HG02678 (cell line): ENCODE measurements at regions not wholly inside any gene's neighbourhood (a gene's known extent, or its start where the extent isn't known, plus 50 kb on each side); places are given as distances from the start of the nearest gene placed in this dataset.

ENCODE experiments used
- ATAC-seq: cut with Tn5 transposase; IDR thresholded peaks from one replicate; pipeline ENCODE4 v1.9.1; 2021; ENCODE audit warnings: mild to moderate bottlenecking, moderate library complexity; ENCODE audit not compliant: unreplicated experiment

DNA sequence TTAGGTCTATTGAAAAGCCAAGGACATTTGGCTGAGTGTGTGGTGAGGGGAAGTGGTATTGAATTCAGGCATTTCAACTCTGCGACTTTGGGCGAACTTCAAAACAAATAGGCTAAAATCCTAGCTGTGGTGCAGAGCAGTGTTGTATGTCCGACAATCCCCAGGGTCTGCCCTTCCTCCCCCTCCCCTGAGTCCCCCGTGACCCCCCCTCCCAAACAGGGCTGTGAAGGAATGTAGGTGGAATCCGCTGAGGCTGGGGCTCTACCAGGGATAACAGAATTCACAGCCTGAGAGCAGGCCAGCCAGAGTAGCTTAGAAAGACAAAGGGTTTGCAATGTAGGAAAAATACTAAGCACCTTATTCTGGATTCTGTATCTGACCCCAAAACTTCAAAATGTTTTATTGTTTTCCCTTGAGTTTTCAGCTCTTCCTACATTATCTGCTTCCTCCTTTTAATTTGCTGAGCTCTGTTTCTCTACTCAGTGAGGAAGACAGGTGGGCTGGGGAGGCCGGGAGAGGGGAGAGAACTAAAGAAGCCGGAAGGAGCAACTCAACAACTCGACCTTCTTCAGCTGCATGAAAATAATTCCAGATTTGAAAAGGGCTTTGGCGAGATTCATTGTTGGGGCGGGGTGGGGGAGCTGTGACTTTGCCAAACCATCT, 315.2 kb downstream of the BLID start:
- ATAC-seq = no peak

DNA sequence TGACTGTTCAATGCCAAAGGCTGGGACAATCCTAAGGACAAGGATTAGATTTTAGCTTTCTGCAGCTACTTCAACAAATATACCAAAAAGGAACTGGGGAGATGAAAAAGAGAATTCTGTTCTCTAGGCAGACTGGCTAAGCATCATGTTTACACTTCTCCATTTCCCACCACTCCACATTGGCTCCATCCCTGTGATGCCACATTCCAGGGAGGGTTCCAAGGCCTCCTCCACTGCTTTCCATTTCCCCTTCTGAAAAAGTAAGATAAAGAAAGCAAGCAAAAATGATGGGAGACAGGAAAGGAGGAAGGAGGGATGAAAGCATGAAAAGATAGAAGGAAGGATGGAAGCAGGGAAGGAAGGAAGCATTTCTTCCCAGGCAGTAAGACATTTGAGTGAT, 315.8 kb downstream of the BLID start:
- ATAC-seq = no peak

DNA sequence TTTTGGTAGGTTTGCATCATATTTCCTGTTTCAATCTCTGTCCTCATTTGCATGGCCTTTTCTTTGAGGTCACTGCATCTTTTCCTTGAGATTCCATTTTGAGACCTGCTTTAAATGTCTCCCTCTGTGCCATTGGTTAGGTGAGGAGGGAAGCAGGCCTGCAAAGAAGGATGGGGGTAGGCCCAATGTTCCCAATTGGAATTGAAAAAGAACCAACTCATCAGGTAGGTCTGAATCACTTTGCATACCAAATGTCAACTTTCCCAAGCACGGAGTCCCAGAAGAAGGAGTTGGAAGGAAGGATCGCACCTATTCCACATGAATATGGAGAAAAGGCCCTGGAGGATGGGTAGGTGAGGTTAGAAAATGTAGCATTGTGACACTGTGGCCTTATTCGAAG, 318.5 kb downstream of the BLID start:
- ATAC-seq = no peak

DNA sequence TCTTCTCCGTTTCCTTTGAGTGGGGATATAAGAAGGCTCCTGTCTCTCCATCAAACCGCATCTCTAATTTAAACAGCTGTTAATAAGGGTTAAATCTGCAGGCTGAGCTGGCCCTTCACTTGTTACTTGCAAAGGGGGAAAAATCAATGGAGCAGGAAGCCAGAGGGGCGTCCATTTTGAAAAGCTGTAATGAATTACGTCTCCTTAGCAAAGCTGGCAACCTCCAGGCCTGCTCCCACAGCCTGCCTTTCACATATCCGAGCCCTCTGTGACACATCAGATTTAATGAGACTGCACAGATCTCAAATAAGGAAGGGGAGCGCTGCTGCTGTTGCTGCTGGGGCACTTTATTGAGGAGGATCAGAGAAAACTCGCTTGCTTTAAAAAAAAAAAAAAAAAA, 320.8 kb downstream of the BLID start:
- ATAC-seq = no peak

DNA sequence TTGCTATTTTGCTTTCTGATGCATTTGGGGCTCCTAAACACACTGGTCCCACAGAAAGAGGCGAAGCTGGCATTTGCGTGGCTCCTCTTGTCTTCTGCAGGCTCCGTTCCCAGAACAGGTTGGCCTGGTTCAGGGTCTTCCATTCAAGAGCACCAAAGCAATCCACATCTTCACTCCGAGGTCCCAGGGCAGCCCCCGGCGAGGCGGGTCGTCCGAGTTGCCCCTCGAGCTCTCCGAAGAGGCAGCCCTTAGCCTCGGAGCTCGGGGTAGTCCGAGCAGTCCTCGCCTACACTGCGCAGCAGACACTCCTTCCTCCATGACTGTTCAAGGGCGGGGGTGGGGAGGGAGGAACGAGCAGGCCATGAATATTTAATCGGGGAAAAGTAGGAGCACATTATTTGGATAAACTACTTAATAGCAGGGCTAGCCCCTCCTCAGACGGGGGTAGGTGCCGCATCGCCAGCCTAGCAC, 321.3 kb downstream of the BLID start:
- no peak for ATAC-seq

DNA sequence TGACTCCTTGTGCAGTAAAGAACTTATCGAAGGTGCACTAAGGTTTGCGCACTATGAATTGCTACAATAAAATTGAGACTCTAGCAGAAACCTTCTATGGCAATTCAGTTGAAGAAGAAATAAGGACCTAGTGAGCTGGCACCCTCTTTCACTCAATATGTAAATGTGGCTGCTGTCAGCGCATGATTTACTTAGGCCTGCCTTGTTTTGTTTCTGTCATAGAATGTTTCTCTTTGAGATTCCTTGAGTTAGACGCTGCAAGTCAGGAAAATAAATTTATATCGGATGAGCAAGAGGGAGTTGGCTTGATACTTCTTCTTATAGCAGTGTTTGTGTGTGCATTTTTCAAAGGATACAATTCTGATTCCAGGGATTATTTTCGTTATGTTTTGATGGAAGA, 322.1 kb downstream of the BLID start:
- no peak for ATAC-seq

DNA sequence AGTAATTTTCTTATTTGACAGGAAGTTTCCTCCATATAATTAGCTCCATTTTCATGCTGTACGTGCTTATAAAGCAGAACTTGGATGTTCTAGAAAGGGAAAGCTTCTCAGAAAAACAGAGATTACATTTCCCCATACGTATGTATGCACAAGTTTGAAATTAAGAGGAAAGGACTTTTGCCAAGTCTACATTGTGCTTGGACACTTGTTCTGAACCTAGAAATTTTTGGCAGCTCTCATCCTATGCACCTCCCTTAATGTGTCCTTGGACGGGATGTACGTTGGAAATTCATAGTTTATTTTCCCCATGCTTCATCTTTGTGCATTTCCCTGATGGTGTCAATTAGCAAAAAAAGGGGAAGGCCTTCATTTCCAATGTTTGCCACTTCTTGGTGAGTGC, 322.7 kb downstream of the BLID start:
- ATAC-seq = no peak

DNA sequence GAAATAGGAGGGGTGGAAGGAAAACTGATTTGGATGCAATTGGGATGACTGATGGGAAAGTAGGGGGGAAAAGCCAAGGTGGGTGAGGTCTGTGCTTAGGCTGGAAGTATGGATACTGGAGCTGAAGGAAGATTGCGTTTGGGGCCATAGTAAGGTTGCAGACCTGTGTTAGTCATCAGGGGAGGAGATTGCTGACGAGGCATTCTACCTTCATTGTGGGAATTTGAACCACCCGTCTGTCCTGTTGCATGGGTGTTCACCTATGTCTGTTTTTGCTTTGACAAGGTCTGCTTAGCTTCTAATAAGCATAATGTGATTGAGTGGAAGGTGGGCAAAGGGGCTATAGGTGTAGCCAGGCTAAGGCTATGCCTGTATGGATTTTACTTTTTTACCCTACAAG, 323.8 kb downstream of the BLID start:
- no peak for ATAC-seq

DNA sequence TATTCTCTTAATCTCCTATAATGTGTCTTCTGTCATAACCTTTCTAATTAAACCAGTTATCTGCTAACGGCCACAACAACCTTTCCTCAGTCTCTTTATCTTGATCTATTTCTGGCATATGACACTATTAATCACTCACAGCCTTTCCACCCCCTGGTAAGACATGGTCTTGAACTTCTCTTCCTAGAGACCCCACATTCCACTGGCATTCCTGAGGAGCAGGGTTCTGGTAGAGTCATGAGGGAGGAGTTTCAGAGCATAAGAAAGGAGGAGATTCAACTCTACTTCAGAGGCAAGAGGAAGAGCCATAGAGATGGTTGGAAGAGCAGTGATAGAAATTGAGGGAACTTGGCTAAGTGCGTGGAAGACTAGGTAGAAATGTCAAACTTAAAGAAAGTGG, 325.6 kb downstream of the BLID start:
- no peak for ATAC-seq

DNA sequence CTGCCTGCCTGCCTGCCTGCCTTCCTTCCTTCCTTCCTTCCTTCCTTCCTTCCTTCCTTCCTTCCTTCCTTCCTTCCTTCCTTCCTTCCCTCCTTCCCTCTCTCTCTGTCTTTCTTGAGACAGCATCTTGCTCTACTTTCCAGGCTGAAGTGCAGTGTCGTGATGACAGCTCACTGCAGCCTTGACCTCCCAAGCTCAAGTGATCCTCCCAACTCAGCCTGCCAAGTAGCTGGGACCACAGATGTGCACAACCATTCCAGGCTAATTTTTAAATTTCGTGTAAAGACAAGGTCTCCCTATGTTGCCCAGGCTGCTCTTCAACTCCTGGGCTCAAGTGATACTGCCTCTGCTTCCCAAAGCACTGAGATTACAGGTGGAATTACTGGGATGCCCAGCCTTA, 328.2 kb upstream of the SORL1-AS1 start:
- no peak for ATAC-seq

DNA sequence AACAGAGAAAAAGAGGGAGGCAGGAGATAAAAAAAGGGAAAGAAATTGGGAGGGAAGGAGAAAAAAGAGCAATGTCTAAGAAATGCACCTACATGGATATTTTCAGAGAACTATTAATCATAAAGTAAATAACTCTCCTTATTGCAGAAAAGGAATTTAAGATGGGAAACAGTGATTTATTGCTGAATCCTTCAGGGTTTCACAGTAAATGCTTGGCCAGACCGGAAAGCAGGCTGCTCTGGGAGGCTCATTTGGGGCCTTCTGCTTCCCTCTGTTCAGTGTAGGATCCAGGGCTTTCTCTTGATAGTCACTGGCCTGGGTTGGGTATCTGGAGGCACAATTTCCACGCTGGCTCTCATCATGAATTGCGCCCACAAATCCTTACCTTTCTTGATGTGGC, 324.3 kb upstream of the SORL1-AS1 start:
- ATAC-seq = no peak

DNA sequence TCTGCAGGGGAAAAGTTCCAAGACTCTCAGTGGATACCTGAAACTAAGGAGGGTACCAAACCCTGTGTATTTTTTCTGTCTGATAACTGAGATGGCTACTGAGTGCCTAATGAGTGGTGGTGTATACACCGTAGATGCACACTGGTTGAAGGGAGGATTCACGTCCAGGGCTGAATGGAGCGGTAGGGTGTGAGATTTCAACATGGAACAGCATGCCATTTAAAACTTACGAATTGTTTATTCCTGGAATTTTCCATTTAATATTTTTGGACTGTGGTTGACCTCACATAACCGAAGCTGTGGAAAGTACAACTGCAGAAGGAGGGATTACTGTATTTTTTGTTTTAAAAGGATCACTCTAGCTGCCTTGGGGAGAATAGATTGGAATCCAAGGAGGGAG, 322.5 kb upstream of the SORL1-AS1 start:
- no peak for ATAC-seq

DNA sequence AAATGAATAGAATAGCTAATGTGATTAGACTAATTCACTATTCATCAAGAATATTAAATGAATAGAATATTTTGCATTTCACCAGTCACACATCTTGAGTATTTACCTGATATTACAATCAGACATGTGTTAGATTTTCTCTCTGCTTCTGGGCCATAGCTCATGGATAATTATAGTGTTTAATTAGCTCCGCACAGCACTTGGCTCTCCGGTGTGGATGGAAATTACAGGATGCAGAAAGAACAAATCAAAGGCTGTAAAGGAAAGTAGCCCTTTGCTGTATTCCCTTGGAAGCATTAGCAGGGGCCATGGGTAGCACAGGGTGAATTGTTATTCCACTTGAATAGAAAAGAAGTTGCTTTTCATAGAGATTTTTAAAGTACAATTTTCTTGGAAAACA, 320.3 kb upstream of the SORL1-AS1 start:
- no peak for ATAC-seq

DNA sequence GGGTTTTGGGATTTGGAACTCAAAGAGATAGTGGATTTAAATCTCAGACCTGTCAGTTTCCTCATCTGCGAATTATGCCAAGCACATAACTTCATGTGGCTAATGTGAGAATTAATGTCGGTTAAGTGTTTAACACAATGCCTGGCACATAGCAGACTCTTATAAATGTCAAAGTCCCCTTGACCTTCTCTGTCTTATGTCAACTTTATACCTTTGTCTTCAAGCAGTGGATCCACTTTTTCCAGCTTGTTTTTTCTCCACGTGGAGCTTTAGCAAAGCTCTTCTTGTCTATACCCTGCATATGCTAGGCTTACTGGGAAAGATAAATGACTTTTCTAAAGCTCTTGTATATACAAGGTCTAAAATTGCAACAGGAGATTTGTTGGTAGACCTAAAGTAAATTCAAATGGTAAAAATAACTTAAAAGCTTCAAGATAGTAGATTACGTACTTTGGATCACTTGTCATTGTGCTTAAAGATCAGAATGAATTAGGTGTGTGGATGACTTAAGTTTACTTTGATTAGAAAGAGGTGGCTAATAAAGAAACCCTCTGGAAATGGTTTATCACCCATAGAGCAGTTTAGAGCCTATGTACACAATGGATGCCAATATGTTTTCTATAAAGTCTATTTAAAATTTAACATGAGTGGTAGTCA, 318.3 kb upstream of the SORL1-AS1 start:
- ATAC-seq = no peak

DNA sequence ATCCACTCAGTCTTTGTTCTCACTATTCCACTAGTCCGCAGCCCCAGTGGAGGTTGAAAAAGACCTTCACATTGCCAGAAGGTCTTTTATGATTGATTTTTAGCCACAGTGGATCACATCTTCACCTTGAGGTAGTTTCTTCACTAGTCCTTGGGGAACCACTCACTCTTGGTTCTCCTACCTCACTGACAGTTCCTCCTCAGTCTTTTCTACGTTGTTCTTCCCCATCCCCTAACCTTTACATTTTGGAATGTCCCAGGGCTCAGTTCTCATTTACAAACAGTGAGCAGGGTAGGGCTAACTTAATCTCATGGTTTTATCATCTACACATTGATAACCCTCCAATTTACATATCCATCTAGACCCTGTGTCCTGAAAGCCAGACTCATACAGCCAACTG, 316.4 kb upstream of the SORL1-AS1 start:
- no peak for ATAC-seq

DNA sequence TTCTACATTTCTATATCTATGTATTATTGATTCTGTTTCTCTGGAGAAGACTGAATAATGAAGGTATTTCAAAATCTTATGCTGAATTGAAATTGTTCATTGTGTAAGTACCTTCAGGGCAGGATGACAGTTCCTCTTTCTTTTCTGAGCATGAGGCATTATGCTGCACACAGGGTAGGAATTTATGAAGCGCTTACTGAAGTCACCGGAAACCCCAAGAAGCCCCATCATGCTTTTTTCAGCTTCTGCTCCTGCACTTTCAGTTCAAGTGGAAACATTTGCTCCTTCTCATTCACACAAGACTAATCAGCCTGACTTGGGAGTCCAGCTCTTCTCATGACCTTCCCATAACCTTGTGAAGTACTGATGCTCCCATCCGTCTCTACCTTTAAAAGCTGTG, 314.7 kb upstream of the SORL1-AS1 start:
- ATAC-seq = peak; percentile 70

DNA sequence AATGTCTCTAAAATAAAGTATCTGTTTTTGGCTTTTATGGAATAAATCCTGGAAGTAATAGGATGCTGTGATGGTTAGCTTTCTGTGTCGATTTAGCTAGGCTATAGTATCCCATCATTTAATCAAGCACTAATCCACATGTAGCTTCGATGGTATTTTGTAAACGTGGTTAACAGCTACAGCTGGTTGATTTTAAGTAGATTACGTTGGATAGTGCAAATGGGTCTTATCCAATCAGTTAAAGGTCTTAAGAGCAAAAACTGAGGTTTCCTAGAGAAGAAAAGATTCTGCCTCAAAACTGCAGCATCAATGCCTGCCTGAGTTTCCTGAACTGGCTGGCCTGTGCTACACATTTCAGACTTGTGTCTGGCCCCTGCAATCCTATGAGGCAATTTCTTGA, 314.2 kb upstream of the SORL1-AS1 start:
- peak; percentile 5 for ATAC-seq

DNA sequence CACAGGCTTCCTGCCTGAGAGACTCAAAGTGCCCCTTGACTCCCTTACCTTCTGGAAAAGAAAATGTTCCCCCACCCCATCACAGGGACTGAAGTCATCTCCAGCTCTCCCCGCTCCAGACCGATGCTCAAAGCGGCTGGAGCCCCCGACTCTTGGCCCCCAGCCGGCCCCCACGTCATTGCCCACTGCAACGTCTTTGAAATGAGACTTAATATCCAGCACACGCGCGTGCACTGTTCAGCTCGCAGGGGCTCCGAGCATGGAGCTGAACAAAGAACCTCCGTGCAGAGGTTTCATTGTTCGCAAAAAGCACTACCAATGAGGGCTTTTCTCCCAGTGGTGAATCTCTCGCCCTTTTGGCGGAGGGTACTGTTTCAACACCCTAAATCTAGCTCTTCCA, 313.4 kb upstream of the SORL1-AS1 start:
- no peak for ATAC-seq

DNA sequence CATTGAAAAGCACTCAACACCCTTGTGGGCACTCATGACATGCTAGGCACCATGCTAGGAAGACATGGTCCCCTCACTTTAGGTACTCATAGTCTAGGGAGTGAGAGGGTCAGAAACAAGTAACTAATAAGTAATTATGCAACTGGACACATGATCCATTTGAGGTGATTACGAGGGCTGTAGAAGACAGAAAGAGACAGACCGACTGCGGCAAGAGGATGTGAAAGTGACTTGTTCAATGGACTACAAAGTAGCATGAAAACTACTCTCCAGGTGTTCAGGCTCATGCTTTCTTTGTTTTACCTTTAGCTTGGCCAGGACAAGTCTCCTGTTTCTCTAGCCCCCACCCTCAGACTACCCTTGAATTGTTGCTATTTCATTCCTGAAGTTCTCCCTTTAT, 310.8 kb upstream of the SORL1-AS1 start:
- ATAC-seq = peak; percentile 86

DNA sequence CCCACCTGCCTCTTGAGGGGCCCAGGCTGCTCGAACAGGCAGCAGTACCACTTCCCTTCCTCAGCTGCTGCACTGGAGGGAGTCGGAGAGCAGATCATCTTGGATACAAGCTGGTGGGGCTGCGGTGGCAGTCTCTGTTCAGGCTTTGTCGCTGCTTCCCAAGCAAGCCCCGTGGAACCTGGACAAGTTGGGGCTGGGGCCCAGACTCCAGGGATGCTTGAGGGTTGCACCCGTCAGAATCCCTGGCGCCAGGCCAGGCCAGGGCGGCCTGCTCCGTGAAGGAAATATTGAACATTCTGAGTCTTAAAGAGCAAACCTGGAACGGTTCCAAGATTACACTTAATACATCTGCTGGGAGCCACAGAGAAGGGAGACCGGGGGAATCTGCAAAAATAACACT, 310.1 kb upstream of the SORL1-AS1 start:
- ATAC-seq = no peak

DNA sequence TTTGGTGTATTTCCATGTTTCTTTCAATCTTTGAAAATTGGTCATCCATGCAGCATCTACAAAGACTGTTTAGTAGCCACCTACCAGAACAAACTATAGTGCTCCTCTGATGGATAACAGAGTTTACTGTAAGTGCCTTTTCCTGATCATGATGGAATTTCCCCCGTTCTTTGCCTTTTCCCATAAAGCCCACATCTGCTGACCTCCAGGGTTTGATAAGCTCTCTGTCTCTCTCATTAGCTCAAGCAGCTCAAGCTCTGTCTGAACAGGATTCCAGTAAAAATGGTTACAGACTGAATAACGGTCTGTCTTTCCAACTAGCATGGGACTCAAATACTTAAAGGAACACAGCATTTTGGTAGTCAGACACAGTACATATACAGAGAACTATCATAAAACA, 308.4 kb upstream of the SORL1-AS1 start:
- no peak for ATAC-seq

DNA sequence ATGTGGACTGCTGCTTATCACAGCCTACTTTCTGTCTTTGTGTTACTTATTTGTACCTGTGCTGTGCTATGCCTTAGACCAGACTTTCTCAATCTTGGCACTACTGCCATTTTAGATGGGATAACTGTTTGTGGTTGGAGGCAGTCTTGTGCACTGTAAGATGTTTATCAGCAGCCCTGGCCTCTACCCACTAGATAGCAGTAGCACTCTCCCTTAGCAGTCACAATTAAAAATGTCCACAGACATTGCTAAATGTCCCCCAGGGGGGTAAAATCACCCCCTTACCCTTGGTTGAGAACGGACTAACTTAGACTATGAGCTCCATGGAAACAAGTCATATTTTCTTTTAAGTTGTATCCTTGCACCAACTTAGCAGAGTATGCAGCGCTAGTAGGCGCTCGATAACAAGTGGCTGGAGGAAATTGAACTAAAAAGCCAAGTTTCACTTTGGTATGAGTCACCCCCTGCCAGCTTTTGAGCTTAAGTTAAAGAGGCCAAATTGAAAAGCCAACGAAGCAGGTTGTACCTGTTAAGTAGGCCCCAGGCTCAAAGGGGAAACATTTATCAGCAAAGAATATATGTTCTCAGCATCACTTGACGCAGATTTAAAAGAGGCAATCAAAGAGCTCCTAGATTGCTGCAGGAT, 304.8 kb upstream of the SORL1-AS1 start:
- peak; percentile 60 for ATAC-seq
